CD14-positive monocyte (primary cell): ENCODE measurements at regions not wholly inside any gene's neighbourhood (a gene's known extent, or its start where the extent isn't known, plus 50 kb on each side); places are given as distances from the start of the nearest gene placed in this dataset.
"Not testable (repeated sequence)": the region's sequence is repeated elsewhere in the genome, so short reads cannot be mapped to it uniquely, and the experiment has no call there.

Experiments
- DNase-seq, 3 donors: peaks; one replicate each; pipeline ENCODE4 v3.0.0-alpha.2; 2011 to 2022
- H2AFZ ChIP-seq: 2 replicates; pipeline ENCODE4 v1.6.0; 2012; ENCODE audit warnings: mild to moderate bottlenecking, low read depth, low read length, inconsistent platforms; ENCODE audit not compliant: insufficient read depth, poor library complexity, severe bottlenecking
- H3K27ac ChIP-seq, 2 donors: 1 replicate in 1 of 2; 2 replicates in 1 of 2; pipeline ENCODE4 v1.5.1; 2012 to 2013; ENCODE audit warnings: low read length in 2 of 2, control low read depth in 1 of 2, inconsistent platforms in 1 of 2, low read depth in 1 of 2, mild to moderate bottlenecking in 1 of 2
- H3K27me3 ChIP-seq, 2 donors: one replicate each; pipeline versions ENCODE4 v1.6.0 to v1.6.1; 2011 to 2013; ENCODE audit warnings: low read length in 2 of 2; ENCODE audit not compliant: control insufficient read depth in 2 of 2, insufficient read depth in 2 of 2
- H3K36me3 ChIP-seq, 2 donors: replicated peaks in 1 of 2; 1 replicate in 1 of 2; 2 replicates in 1 of 2; pipeline versions ENCODE4 v1.5.1 to v1.6.1; 2012 to 2013; ENCODE audit warnings: low read length in 2 of 2, control low read depth in 1 of 2, inconsistent platforms in 1 of 2, mild to moderate bottlenecking in 1 of 2; ENCODE audit not compliant: insufficient read depth in 2 of 2, control insufficient read depth in 1 of 2
- H3K4me1 ChIP-seq, 2 donors: 1 replicate in 1 of 2; 2 replicates in 1 of 2; pipeline versions ENCODE4 v1.5.1 to v1.6.1; 2012 to 2013; ENCODE audit warnings: low read length in 2 of 2, control low read depth in 1 of 2, inconsistent platforms in 1 of 2, mild to moderate bottlenecking in 1 of 2, moderate library complexity in 1 of 2; ENCODE audit not compliant: insufficient read depth in 2 of 2, control insufficient read depth in 1 of 2
- H3K4me2 ChIP-seq: replicated peaks from 2 replicates; pipeline ENCODE3; 2012; ENCODE audit warnings: low read length, moderate library complexity, mild to moderate bottlenecking; ENCODE audit not compliant: poor library complexity, severe bottlenecking; ENCODE audit errors: extremely low read depth
- H3K4me3 ChIP-seq, 3 experiments: fragments of 200-600 bp in 1 of 3; sonication (generic) in 1 of 3; replicated peaks in 1 of 3; 1 replicate in 2 of 3; 2 replicates in 1 of 3; pipeline ENCODE4 v1.5.1; 2011 to 2013; ENCODE audit warnings: low read length in 3 of 3, mild to moderate bottlenecking in 3 of 3, control low read depth in 2 of 3, low read depth in 2 of 3, inconsistent platforms in 1 of 3, moderate library complexity in 1 of 3
- H3K79me2 ChIP-seq: 2 replicates; pipeline ENCODE4 v1.6.0; 2012; ENCODE audit warnings: mild to moderate bottlenecking, control low read depth, inconsistent platforms, low read length, moderate library complexity; ENCODE audit not compliant: insufficient read depth
- H3K9ac ChIP-seq: 2 replicates; pipeline ENCODE4 v1.6.0; 2017; ENCODE audit warnings: low read length, mild to moderate bottlenecking; ENCODE audit not compliant: insufficient read depth, poor library complexity, severe bottlenecking
- H3K9me3 ChIP-seq, 2 donors: replicated peaks in 1 of 2; 1 replicate in 1 of 2; 2 replicates in 1 of 2; pipeline versions ENCODE4 v1.5.1 to v1.6.1; 2012 to 2013; ENCODE audit warnings: low read length in 2 of 2, control low read depth in 1 of 2; ENCODE audit not compliant: control insufficient read depth in 1 of 2, insufficient read depth in 1 of 2
- H4K20me1 ChIP-seq: 2 replicates; pipeline ENCODE4 v1.6.0; 2012; ENCODE audit warnings: mild to moderate bottlenecking, low read length, control low read depth, moderate library complexity; ENCODE audit not compliant: insufficient read depth
- H3K27ac Mint-ChIP-seq, 7 donors: one replicate each; pipeline ENCODE4 v1.8.0; 2020; ENCODE audit warnings: mild to moderate bottlenecking in 7 of 7, mixed read lengths in 7 of 7, moderate library complexity in 6 of 7, inconsistent platforms in 2 of 7
- H3K27me3 Mint-ChIP-seq, 3 donors: one replicate each; pipeline ENCODE4 v1.8.0; 2021 to 2022; ENCODE audit warnings: low read depth in 3 of 3, mild to moderate bottlenecking in 3 of 3, mixed read lengths in 3 of 3, moderate library complexity in 3 of 3, inconsistent platforms in 1 of 3
- H3K36me3 Mint-ChIP-seq, 2 donors: one replicate each; pipeline ENCODE4 v1.8.0; 2020; ENCODE audit warnings: mixed read lengths in 2 of 2, inconsistent platforms in 1 of 2, mild to moderate bottlenecking in 1 of 2
- H3K4me1 Mint-ChIP-seq: one replicate; pipeline ENCODE4 v1.8.0; 2020; ENCODE audit warnings: mild to moderate bottlenecking, mixed read lengths
- H3K4me3 Mint-ChIP-seq, 2 donors: one replicate each; pipeline ENCODE4 v1.8.0; 2020; ENCODE audit warnings: mild to moderate bottlenecking in 2 of 2, mixed read lengths in 2 of 2, moderate library complexity in 1 of 2
- H3K9me3 Mint-ChIP-seq, 7 donors: one replicate each; pipeline ENCODE4 v1.8.0; 2020 to 2022; ENCODE audit warnings: mixed read lengths in 7 of 7, mild to moderate bottlenecking in 6 of 7, moderate library complexity in 6 of 7, inconsistent platforms in 2 of 7
- CTCF ChIP-seq: fragments of 200-600 bp; IDR thresholded peaks from one replicate; pipeline ENCODE4 v1.8.0; 2022; ENCODE audit warnings: antibody characterized with exemption, mild to moderate bottlenecking
- WGBS: methylation state at CpG from one replicate; pipeline ENCODE4 v1.1.5; 2013; ENCODE audit warnings: missing lambda C conversion rate; ENCODE audit not compliant: insufficient coverage; 5-methylcytosine and 5-hydroxymethylcytosine counted together
- intact Hi-C, 2 donors: fragments of 100-400 bp; cut with micrococcal nuclease; formaldehyde crosslinking; loops; one replicate each; pipeline versions ENCODE4 v1.15.0 to v1.15.1; 2023

- no peak overlapping the region for H3K9ac ChIP-seq
- H3K4me3 Mint-ChIP-seq, result no peak overlapping the region
- H4K20me1 ChIP-seq, result no peaks in the 10 kb centered on the region
- no peaks in the 10 kb centered on the region for H3K9me3 ChIP-seq
- no CpG with 5 or more reads among the region's 4 CpGs for WGBS
- no peaks in the 10 kb centered on the region for H3K79me2 ChIP-seq
- H3K4me1 ChIP-seq, result no peaks in the 10 kb centered on the region
- H3K27ac ChIP-seq, result no peak overlapping the region
- intact Hi-C loops, result no loop called here
- TF ChIP-seq CTCF, result no peak
- no peak overlapping the region for H3K4me2 ChIP-seq
- H3K27ac Mint-ChIP-seq, result no peak overlapping the region
- no peaks in the 10 kb centered on the region for H3K27me3 ChIP-seq
- no peak for DNase-seq
- H3K36me3 ChIP-seq, result no peaks in the 10 kb centered on the region
- no peaks in the 10 kb centered on the region for H3K9me3 Mint-ChIP-seq
- H3K27me3 Mint-ChIP-seq, result peaks cover 0 to 4% (median 2%) of the 10 kb centered on the region in 3 donors
- no peaks in the 10 kb centered on the region for H3K36me3 Mint-ChIP-seq
- H3K4me3 ChIP-seq, result no peak overlapping the region
- no peaks in the 10 kb centered on the region for H3K4me1 Mint-ChIP-seq
- H2AFZ ChIP-seq, result no peak overlapping the region
These were observed 95.1 kb upstream of the CCBE1 start for GRCh38 chr18:59792353-59792752.

GRCh38 chr18:59790346-59790936, 93.2 kb upstream of the CCBE1 start:
- H3K4me1 ChIP-seq, H3K4me3 ChIP-seq, H3K36me3 Mint-ChIP-seq, H2AFZ ChIP-seq, H3K4me3 Mint-ChIP-seq, H4K20me1 ChIP-seq, H3K79me2 ChIP-seq, H3K9ac ChIP-seq, H3K4me2 ChIP-seq, H3K9me3 ChIP-seq, H3K27ac Mint-ChIP-seq, intact Hi-C loops, H3K9me3 Mint-ChIP-seq, H3K27ac ChIP-seq, DNase-seq, H3K27me3 ChIP-seq, H3K36me3 ChIP-seq, H3K27me3 Mint-ChIP-seq, H3K4me1 Mint-ChIP-seq: not testable (repeated sequence)
- 96% methylated on average over 20 of the region's 36 CpGs for WGBS
